Activated CD8-positive, alpha-beta memory T cell treated with anti-CD3 and anti-CD28 coated beads, Interleukin-2, amount 50 U/mL, for 1 hour (primary cell): ENCODE measurements at regions not wholly inside any gene's neighbourhood (a gene's known extent, or its start where the extent isn't known, plus 50 kb on each side); places are given as distances from the start of the nearest gene placed in this dataset.

Experiments used
- DNase-seq: peaks from one replicate; pipeline ENCODE4 v3.0.0-alpha.2; 2020; ENCODE audit errors: extremely low read depth

- DNase-seq: no peak
Measured at GRCh38 chr7:7118822-7119221, 63.5 kb upstream of the C1GALT1 start.

GRCh38 chr7:7119729-7120128 lies 62.6 kb upstream of the C1GALT1 start:
- no peak for DNase-seq

GRCh38 chr7:7122033-7122478 lies 60.3 kb upstream of the C1GALT1 start:
- DNase-seq: no peak

- no peak for DNase-seq
Measured at GRCh38 chr7:7122701-7123281, 59.6 kb upstream of the C1GALT1 start.

- DNase-seq: no peak
Measured at GRCh38 chr7:7125963-7126362, 56.4 kb upstream of the C1GALT1 start.

GRCh38 chr7:7127773-7128172 lies 54.6 kb upstream of the C1GALT1 start:
- DNase-seq: no peak

GRCh38 chr7:7129381-7129780 lies 53.0 kb upstream of the C1GALT1 start:
- no peak for DNase-seq

- no peak for DNase-seq
Measured at GRCh38 chr7:7131273-7131672, 51.1 kb upstream of the C1GALT1 start.
